Hematopoietic multipotent progenitor cell (in vitro differentiated cells): ENCODE measurements at regions not wholly inside any gene's neighbourhood (a gene's known extent, or its start where the extent isn't known, plus 50 kb on each side); places are given as distances from the start of the nearest gene placed in this dataset.
A peak's percentile ranks its signal among the peaks of the same experiment; 100 is the strongest.

Experiments
- DNase-seq, 3 donors: peaks; one replicate each; pipeline ENCODE4 v3.0.0-alpha.2; 2011 to 2015; ENCODE audit warnings: low read depth in 2 of 3, low spot score in 2 of 3

DNA sequence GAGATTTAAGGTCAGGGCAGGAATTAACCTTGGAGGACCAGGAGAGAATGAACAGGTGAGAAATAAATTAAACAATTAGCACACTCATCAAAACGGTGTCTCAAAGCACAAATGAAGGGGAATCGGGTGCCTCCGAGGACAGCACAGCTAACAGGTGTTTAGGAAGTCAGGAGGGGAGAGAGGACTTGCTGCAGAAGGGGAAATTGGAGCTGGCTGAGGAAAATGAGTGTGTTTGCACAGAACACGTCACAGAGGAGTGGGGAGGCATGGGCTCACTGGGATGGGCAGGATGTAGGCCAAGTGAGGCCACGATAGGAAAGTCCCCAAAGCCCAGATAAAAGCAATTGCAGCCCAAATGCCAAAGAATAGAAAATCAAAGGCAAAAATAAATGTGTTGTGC, 121.7 kb downstream of the ZNF664 start:
- DNase-seq = no peak

- no peak for DNase-seq
Measured at GRCh38 chr12:124096109-124096508, 123.1 kb downstream of the ZNF664 start.

- DNase-seq = no peak
Measured at GRCh38 chr12:124096869-124097434, 123.9 kb downstream of the ZNF664 start.

DNA sequence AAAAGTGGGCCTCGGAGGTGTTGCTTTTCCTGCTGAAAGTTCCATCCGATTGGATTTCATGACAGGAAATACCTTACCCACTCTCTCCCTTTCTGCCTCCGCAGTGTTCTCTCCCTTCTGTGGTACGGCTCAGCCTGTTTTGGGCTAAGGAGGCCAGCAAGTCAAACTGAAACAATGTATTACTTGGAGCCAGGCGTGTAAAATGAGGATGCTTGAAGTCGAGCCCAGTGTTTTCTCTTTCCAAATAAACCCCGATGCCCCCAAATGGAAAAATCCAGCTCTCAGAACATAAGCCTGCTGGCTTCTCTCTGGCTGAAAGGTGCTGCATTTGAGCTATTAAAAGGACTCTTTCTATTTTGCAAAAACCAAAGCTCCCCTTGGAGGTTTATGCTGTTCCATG, 124.7 kb downstream of the ZNF664 start:
- DNase-seq = no peak

DNA sequence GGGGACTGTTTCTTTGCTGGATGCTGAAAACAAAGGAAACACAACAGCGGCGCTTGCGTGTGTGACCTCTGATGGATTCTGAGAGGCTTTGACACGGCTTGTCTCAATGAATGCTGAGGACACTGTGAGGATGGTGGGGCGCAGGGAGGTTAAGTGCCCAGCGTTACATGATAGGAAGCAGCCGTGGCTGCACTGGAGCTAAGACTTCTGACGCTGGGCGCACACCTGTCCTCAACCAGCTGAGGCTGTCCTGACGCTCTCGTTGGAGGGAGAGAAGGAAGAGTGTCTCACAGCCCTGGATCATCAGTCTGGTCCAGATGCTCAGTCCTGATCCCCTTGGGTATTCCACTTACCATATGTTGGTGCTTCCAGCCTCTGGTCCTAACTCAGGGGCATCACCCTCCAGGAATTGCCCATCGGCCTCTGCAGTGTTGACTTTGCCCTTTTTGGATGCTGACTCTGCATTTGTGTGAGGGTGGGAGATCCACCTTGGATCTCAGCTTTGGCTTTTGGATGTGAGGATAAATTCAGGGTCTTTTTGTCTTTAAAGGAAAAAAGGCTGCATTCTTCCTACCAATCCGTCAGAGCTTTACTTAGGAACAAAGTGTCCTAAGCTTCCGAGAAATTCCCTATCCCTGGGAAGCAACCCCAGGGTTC, 125.2 kb downstream of the ZNF664 start:
- DNase-seq = no peak

GRCh38 chr12:124098887-124099286, 125.9 kb downstream of the ZNF664 start:
- no peak for DNase-seq

DNA sequence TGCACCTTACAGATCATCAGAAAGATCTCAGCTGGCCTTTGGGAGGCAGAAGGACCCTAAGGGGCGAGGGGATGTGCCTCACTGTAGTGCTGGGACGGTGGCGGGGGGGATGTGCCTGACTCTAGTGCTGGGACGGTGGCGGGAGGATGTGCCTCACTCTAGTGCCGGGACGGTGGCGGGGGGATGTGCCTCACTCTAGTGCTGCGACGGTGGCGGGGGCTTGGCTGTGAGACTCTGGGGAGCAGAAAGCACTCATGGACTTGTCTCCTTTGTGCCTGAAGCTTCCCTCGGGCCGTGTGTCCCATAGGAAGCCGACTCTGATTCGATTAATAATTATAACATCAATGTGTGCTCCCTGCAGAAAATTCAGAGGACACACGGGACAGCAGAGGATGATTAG, 126.6 kb downstream of the ZNF664 start:
- DNase-seq = no peak

DNA sequence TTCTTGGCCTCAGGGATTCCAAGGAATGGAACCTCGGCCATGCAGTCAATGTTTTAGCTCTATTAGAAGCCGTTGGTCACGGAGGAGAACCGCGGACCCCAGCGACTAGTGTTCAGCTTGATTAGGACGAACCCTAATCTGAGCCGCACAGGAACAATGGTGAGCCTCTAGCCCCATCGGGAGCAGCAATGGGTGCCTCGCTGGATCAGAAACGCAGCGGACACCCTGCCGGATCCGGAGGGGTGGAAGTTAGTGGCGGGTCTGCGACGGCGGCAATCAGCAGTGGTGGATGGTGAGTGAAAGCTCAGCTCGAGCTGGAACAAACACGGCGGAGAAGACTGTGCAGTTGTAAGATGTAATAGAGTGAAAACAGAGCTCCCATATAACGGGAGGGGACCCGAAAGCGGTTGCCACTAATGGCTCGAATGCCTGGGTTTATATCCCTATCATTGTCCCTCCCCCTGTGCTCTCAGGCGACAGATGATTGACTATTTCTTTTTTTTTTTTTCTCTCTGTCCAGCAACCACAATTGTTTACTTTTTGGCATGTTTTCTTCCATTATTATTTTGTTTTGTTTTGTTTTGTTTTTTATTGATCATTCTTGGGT, 127.7 kb downstream of the ZNF664 start:
- no peak for DNase-seq

- DNase-seq = no peak
Measured at GRCh38 chr12:124105546-124105945, 132.5 kb downstream of the ZNF664 start.

GRCh38 chr12:124107351-124107750, 134.3 kb downstream of the ZNF664 start:
- DNase-seq = no peak

- DNase-seq = peak in 2 of 3 donors; percentile 32 to 59
Measured at GRCh38 chr12:124109760-124110159, 136.7 kb downstream of the ZNF664 start.

GRCh38 chr12:124110372-124110883, 137.4 kb downstream of the ZNF664 start:
- DNase-seq = no peak

DNA sequence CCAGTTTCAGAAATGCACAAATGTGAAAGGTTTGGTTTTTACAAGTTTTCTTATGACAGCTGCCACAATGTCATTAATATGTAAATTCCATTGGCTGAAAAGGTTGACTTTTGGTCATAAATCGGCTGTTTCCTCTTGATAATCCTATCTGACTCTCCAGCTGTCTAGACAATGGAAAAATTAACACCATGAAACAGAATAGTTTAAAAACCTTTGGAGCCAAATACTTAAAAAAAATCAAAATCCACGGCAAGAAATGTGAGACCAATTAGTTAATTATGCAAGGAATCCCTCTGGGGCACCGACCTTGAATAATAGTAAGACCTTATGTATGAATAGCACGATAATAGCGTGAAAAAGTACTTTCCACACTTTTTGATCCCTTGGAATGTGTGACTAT, 138.0 kb downstream of the ZNF664 start:
- peak in 2 of 3 donors; percentile 14 to 59 for DNase-seq

DNA sequence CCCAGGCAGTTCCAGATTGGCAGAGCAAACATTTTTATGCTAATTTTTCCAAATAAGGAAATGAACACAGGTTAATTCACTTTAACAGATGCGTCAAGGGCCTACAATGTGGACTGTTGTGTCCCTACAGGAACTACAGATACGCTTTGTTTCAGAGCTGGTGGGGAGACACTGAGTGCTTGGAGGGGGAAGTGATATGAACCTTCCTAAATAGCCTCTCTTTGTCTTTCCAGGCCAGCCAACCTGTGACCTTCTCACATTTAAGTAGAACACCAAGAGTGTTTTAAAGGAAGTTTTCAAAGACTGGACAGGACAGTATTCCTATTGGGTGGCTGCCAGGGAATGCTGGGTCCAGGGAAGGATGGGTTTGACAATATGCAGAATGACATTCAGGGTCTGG, 141.3 kb downstream of the ZNF664 start:
- no peak for DNase-seq

DNA sequence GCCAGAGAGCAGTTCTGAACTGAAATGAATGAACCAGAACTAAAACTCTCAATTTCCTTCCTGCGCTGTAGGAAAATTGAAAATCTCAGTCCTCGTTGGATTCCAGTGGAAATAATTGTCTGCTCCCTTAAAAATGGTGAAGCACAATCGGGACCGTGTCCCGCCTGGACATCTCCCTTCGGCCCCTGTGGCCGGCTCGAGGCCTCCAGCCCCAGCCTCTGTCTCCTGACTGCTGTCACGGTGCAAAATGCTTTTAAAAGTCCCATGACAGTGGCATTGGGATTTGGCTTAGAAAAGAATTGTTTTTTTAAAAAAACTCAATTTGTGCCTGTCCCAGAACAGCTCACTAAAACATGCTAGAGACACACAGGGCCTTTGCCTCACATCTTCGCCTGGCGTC, 142.5 kb downstream of the ZNF664 start:
- DNase-seq = no peak

DNA sequence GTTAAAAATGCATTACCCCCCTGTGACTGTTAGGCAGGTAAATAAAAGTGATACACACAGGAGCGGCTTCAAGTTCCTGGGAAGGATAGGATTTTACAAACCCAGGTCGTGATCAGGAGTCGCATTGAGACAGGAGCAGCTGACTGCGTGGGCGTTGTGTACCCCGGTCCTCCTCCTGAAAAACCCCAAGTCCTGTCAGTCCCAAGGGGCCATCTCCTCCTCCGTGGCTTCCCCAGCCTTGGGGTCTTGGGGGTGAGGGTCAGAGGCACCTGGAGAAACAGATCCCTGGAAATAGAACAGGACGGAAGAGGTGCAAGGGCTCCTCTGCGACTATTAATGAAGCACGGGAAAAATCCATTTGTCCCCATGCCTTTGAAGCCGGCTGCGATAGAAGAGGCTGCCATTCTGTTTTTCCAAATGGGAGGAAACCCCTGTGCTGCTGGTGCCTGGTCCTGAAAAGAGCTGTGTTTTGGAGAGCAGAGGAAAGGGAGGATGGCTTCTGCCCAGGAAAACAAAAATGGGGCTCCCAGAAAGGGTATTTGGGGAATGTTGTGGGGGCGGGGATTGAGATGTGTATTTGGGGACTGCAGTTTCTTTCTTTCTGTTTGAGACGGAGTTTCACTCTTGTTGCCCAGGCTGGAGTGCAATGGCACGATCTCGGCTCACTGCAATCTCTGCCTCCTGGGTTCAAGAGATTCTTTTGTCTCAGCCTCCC, 143.1 kb downstream of the ZNF664 start:
- DNase-seq = no peak

GRCh38 chr12:124120739-124121138, 147.7 kb downstream of the ZNF664 start:
- DNase-seq = no peak

DNA sequence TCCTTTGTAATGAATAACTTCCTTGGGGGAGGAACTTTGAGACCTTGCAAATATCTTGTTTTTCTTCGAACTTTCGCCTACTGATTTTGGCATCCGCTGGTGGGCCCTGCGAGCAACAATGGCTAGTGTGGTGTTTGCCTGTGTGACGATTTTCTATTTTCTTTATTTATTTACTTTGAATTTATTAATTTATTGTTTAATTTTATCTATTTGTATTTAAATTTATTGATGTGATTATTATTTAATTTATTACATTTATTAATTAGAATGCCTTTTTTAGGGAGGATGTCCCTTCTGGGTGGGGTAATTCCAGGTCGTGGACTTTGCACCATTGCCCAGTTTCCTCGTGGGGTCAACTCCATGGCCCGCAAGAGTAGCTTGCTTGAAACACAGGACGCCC, 149.7 kb downstream of the ZNF664 start:
- DNase-seq = no peak

DNA sequence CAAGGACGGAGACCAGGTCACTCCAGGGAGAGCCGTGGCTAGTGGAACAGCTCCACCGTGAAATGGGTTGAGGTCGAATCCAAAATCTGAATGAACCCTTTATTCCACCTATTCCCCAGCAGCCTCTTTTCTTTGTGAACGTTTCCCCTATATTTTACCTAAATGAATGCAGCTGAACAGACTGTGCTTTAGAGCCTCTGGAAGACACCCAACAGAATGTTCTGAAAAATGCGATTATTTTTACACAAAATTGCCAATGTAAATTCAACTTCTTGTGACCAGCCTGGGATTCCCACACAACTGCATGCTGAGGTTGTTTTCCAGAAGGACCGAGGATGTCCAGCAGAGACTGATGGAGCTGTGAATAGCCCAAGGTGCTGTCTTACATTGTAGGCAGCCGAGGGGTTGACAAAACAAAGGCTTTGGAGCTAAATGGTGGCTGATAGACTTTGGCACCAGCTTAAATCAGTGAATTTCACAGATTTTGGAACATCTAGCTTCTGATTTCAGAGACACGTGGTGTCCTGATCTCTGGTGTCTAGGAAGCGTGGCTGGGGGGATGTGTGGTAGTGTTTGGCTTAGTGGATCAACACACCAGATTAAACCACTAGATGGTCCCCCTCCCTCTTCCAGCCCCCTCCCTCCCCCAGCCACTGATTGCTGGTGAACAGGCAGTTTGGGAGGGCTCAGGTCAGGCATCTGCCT, 150.4 kb downstream of the ZNF664 start:
- DNase-seq = no peak

DNA sequence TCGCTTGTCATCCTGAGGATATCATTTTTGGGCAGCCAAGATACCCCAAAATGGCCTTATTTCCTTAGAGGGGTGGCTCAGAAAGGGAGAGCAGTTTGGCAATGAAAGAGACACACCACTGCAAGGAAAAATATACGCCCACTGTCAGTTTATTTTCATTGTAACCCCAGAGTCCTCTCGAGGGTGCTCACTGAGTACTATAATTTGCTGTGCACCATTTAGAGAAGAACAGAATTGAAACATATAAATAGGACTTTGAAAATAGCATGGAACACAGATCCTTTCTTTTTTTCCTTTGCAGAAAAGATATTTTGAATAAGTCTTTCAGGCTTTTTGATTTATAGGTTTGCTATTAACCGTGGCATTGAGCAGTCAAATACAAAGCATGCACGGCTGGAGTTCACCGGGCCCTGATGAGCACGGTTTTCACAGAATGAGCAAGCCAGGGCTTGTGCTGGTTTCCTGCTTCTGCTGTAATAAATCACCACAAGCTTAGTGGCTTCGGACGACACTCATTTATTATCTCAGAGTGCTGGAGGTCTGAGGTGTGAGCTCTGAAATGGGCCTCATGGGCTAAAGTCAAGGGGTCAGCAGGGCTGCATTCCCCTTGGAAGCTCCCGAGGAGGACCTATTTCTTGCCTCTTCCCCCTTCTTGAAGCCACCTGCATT, 152.3 kb downstream of the ZNF664 start:
- DNase-seq = no peak
